HCEC 1CT (cell line): ENCODE measurements at regions not wholly inside any gene's neighbourhood (a gene's known extent, or its start where the extent isn't known, plus 50 kb on each side); places are given as distances from the start of the nearest gene placed in this dataset.

Experiments
- DNase-seq: peaks from one replicate; pipeline ENCODE4 v3.0.0-alpha.2; 2017

- DNase-seq, result peak; percentile 18
These were observed 658.4 kb downstream of the TOX3 start for GRCh38 chr16:51888534-51888933.

- DNase-seq, result no peak
These were observed 658.9 kb downstream of the TOX3 start for GRCh38 chr16:51888016-51888415.

GRCh38 chr16:51886456-51886855, 660.5 kb downstream of the TOX3 start:
- no peak for DNase-seq

GRCh38 chr16:51884773-51885172, 662.2 kb downstream of the TOX3 start:
- DNase-seq, result no peak

GRCh38 chr16:51881731-51882130, 665.2 kb downstream of the TOX3 start:
- DNase-seq, result peak; percentile 58

GRCh38 chr16:51880776-51881175, 666.2 kb downstream of the TOX3 start:
- DNase-seq, result peak; percentile 98

- DNase-seq, result peak; percentile 68
These were observed 669.3 kb downstream of the TOX3 start for GRCh38 chr16:51877686-51878085.

- DNase-seq, result peak; percentile 84
These were observed 670.0 kb downstream of the TOX3 start for GRCh38 chr16:51876934-51877333.

- DNase-seq, result no peak
These were observed 670.4 kb downstream of the TOX3 start for GRCh38 chr16:51876601-51876875.

- DNase-seq, result peak; percentile 40
These were observed 670.9 kb downstream of the TOX3 start for GRCh38 chr16:51875834-51876600.

GRCh38 chr16:51872524-51872923, 674.4 kb downstream of the TOX3 start:
- DNase-seq, result no peak

- peak; percentile 52 for DNase-seq
These were observed 676.6 kb downstream of the TOX3 start for GRCh38 chr16:51870296-51870854.

- DNase-seq, result no peak
These were observed 677.8 kb downstream of the TOX3 start for GRCh38 chr16:51869176-51869575.

- no peak for DNase-seq
These were observed 678.3 kb downstream of the TOX3 start for GRCh38 chr16:51868631-51869030.

- DNase-seq, result no peak
These were observed 679.4 kb downstream of the TOX3 start for GRCh38 chr16:51867386-51868065.

- DNase-seq, result no peak
These were observed 682.4 kb downstream of the TOX3 start for GRCh38 chr16:51864575-51864974.

GRCh38 chr16:51854401-51854951, 692.5 kb downstream of the TOX3 start:
- no peak for DNase-seq

- no peak for DNase-seq
These were observed 693.4 kb downstream of the TOX3 start for GRCh38 chr16:51853586-51853985.

GRCh38 chr16:51852892-51853291, 694.1 kb downstream of the TOX3 start:
- no peak for DNase-seq

GRCh38 chr16:51851111-51851510, 695.8 kb downstream of the TOX3 start:
- no peak for DNase-seq

- no peak for DNase-seq
These were observed 697.2 kb downstream of the TOX3 start for GRCh38 chr16:51849715-51850114.

GRCh38 chr16:51845586-51846305, 694.7 kb upstream of the SALL1 start:
- DNase-seq, result no peak

- peak; percentile 89 for DNase-seq
These were observed 688.8 kb upstream of the SALL1 start for GRCh38 chr16:51839727-51840462.
